Astrocyte (in vitro differentiated cells and primary cell): ENCODE measurements at regions not wholly inside any gene's neighbourhood (a gene's known extent, or its start where the extent isn't known, plus 50 kb on each side); places are given as distances from the start of the nearest gene placed in this dataset.

Experiments used
- DNase-seq: peaks from one replicate; pipeline ENCODE4 v3.0.0-alpha.2; 2010; ENCODE audit warnings: low read depth
- FAIRE-seq: peaks from 2 replicates; lab custom pipeline; 2011; peaks lifted over from hg19 to GRCh38; lab: Jason Lieb, UNC
- H2AFZ ChIP-seq: 2 replicates; pipeline ENCODE4 v1.6.0; 2012; ENCODE audit warnings: low read depth, low read length, inconsistent platforms
- H3K27ac ChIP-seq: 2 replicates; pipeline ENCODE4 v1.5.1; 2011; ENCODE audit warnings: low read depth, low read length, inconsistent platforms
- H3K27me3 ChIP-seq: 2 replicates; pipeline ENCODE4 v1.6.0; 2011; ENCODE audit warnings: low read length, inconsistent platforms; ENCODE audit not compliant: insufficient read depth
- H3K36me3 ChIP-seq: 2 replicates; pipeline ENCODE4 v1.5.1; 2011; ENCODE audit warnings: low read length, inconsistent platforms; ENCODE audit not compliant: insufficient read depth
- H3K4me1 ChIP-seq: 2 replicates; pipeline ENCODE4 v1.5.1; 2011; ENCODE audit warnings: low read length, inconsistent platforms; ENCODE audit not compliant: insufficient read depth
- H3K4me2 ChIP-seq: 2 replicates; pipeline ENCODE4 v1.6.0; 2012; ENCODE audit warnings: low read length, inconsistent platforms
- H3K4me3 ChIP-seq: 2 replicates; pipeline ENCODE4 v1.5.1; 2011; ENCODE audit warnings: low read depth, mild to moderate bottlenecking, low read length, inconsistent platforms; ENCODE audit not compliant: insufficient read depth
- H3K79me2 ChIP-seq: 2 replicates; pipeline ENCODE4 v1.6.0; 2012; ENCODE audit warnings: mild to moderate bottlenecking, low read length, inconsistent platforms; ENCODE audit not compliant: insufficient read depth
- H3K9ac ChIP-seq: 2 replicates; pipeline ENCODE4 v1.6.0; 2012; ENCODE audit warnings: mild to moderate bottlenecking, low read length, inconsistent platforms
- H3K9me3 ChIP-seq: 2 replicates; pipeline ENCODE4 v1.5.1; 2012; ENCODE audit warnings: low read depth, mild to moderate bottlenecking, low read length, inconsistent platforms; ENCODE audit not compliant: insufficient read depth
- H4K20me1 ChIP-seq: 2 replicates; pipeline ENCODE4 v1.6.0; 2012; ENCODE audit warnings: low read length, inconsistent platforms; ENCODE audit not compliant: insufficient read depth
- H3K27ac Mint-ChIP-seq: one replicate; pipeline ENCODE4 v1.8.0; 2021; ENCODE audit warnings: mild to moderate bottlenecking, mixed read lengths; ENCODE audit not compliant: unreplicated experiment
- H3K27me3 Mint-ChIP-seq: one replicate; pipeline ENCODE4 v1.8.0; 2021; ENCODE audit warnings: low read depth, mixed read lengths; ENCODE audit not compliant: unreplicated experiment
- H3K36me3 Mint-ChIP-seq: one replicate; pipeline ENCODE4 v1.8.0; 2021; ENCODE audit warnings: low read depth, mixed read lengths; ENCODE audit not compliant: unreplicated experiment
- H3K4me1 Mint-ChIP-seq: one replicate; pipeline ENCODE4 v1.8.0; 2021; ENCODE audit warnings: low read depth, mixed read lengths; ENCODE audit not compliant: unreplicated experiment
- H3K4me3 Mint-ChIP-seq: one replicate; pipeline ENCODE4 v1.8.0; 2021; ENCODE audit warnings: mild to moderate bottlenecking, moderate library complexity, mixed read lengths; ENCODE audit not compliant: unreplicated experiment
- H3K9me3 Mint-ChIP-seq: one replicate; pipeline ENCODE4 v1.8.0; 2021; ENCODE audit warnings: mild to moderate bottlenecking, mixed read lengths; ENCODE audit not compliant: unreplicated experiment
- CTCF ChIP-seq: IDR thresholded peaks from 2 replicates; pipeline ENCODE4 v1.5.1; 2011; ENCODE audit warnings: low read depth, mild to moderate bottlenecking, inconsistent platforms, low read length, moderate library complexity; ENCODE audit not compliant: insufficient read depth
- EZH2 ChIP-seq: IDR thresholded peaks from 2 replicates; pipeline ENCODE4 v1.6.1; 2012; ENCODE audit warnings: mild to moderate bottlenecking, low read length, inconsistent platforms; ENCODE audit not compliant: insufficient read depth

GRCh38 chr1:63134501-63135173, 187.7 kb upstream of the FOXD3 start:
- Histone ChIP-seq H3K79me2 (no peaks in the 10 kb centered on the region), H2AFZ (no peak overlapping the region), H3K27me3 (peaks cover 9% of the 10 kb centered on the region), H3K9ac (no peak overlapping the region), H3K9me3 (no peaks in the 10 kb centered on the region), H3K36me3 (no peaks in the 10 kb centered on the region), H3K4me3 (no peak overlapping the region), H3K27ac (no peak overlapping the region), H4K20me1 (no peaks in the 10 kb centered on the region), H3K4me1 (no peaks in the 10 kb centered on the region), H3K4me2 (no peak overlapping the region)
- Mint-ChIP-seq H3K9me3 (no peaks in the 10 kb centered on the region), H3K27ac (peak overlapping the region; percentile 1), H3K36me3 (no peaks in the 10 kb centered on the region), H3K4me3 (no peak overlapping the region), H3K27me3 (peaks cover 2% of the 10 kb centered on the region), H3K4me1 (peaks cover 4% of the 10 kb centered on the region)
- TF ChIP-seq EZH2 (no peak), CTCF (no peak)
- FAIRE-seq (no peak), DNase-seq (no peak)

DNA sequence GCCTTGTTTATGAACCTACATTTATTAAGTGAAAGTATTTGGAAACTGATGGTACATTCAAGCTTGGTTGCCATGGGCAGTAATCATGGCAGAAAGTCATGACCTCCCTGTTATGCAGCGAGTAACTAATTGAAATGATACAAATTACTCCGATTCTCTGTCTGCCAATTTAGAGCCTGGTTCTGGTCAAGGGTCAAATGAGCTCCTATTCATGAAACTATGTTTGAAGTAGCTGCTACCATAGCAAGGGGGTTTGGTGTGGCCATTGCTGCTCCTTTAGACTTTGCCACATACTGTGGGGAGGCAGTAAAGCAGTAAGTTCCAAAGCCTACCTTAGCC, 187.2 kb upstream of the FOXD3 start:
- Histone ChIP-seq H3K79me2 (no peaks in the 10 kb centered on the region), H3K4me3 (no peak overlapping the region), H3K36me3 (no peaks in the 10 kb centered on the region), H2AFZ (no peak overlapping the region), H3K27ac (no peak overlapping the region), H3K4me1 (no peaks in the 10 kb centered on the region), H3K4me2 (no peak overlapping the region), H4K20me1 (no peaks in the 10 kb centered on the region), H3K27me3 (peaks cover 9% of the 10 kb centered on the region), H3K9me3 (no peaks in the 10 kb centered on the region), H3K9ac (no peak overlapping the region)
- DNase-seq (no peak), FAIRE-seq (no peak)
- H3K4me3 Mint-ChIP-seq, result no peak overlapping the region
- TF ChIP-seq CTCF (no peak), EZH2 (no peak)
- no peaks in the 10 kb centered on the region for H3K4me1 Mint-ChIP-seq
- no peak overlapping the region for H3K27ac Mint-ChIP-seq
- no peaks in the 10 kb centered on the region for H3K36me3 Mint-ChIP-seq
- peaks cover 1% of the 10 kb centered on the region for H3K9me3 Mint-ChIP-seq
- H3K27me3 Mint-ChIP-seq, result peaks cover 2% of the 10 kb centered on the region

- Mint-ChIP-seq H3K27me3 (peaks cover 2% of the 10 kb centered on the region), H3K4me1 (no peaks in the 10 kb centered on the region), H3K9me3 (peaks cover 1% of the 10 kb centered on the region), H3K27ac (no peak overlapping the region), H3K4me3 (no peak overlapping the region), H3K36me3 (no peaks in the 10 kb centered on the region)
- Histone ChIP-seq H3K27me3 (peaks cover 9% of the 10 kb centered on the region), H3K36me3 (no peaks in the 10 kb centered on the region), H3K4me1 (no peaks in the 10 kb centered on the region), H3K9ac (no peak overlapping the region), H3K27ac (no peak overlapping the region), H4K20me1 (no peaks in the 10 kb centered on the region), H3K4me3 (no peak overlapping the region), H3K9me3 (no peaks in the 10 kb centered on the region), H3K79me2 (no peaks in the 10 kb centered on the region), H2AFZ (no peak overlapping the region), H3K4me2 (no peak overlapping the region)
- FAIRE-seq, result no peak
- DNase-seq, result no peak
- no peak for TF ChIP-seq CTCF
- no peak for TF ChIP-seq EZH2
These were observed 186.6 kb upstream of the FOXD3 start for GRCh38 chr1:63135801-63136200.
